ENCODE measurements at regions not wholly inside any gene's neighbourhood (a gene's known extent, or its start where the extent isn't known, plus 50 kb on each side); places are given as distances from the start of the nearest gene placed in this dataset.

DNA sequence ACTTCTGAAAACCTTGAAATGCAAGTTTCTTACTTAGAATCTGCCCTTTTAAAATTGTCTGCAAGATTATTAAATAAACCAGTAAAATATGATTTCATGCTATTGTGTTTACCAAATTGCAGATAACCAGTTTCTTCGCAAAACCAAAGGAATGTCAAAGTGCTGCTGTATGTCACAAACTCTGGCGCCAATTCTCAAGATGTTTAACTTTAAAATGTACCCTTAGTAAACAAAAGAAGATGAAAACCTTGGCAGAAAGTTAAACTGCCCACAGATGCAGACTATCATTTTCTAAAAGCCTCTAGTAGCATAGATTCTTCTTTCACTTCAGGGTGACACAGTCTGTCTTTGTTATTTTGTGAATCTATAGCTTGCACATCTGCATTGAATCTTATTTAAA, 189.2 kb downstream of the SLITRK6 start:
- no peak for TF ChIP-seq ZFX (IDR thresholded peaks at IDR 0.05)
- no peak for TF ChIP-seq CTCF (conservative IDR thresholded peaks at IDR 0.05)
